Cerebellar cortex (tissue), 1 donor: ENCODE measurements at regions not wholly inside any gene's neighbourhood (a gene's known extent, or its start where the extent isn't known, plus 50 kb on each side); places are given as distances from the start of the nearest gene placed in this dataset.
"Not testable (repeated sequence)": the region's sequence is repeated elsewhere in the genome, so short reads cannot be mapped to it uniquely, and the experiment has no call there.

Source experiments
- DNase-seq: peaks from one replicate; pipeline ENCODE4 v3.0.0-alpha.2; 2015; ENCODE audit warnings: low spot score

- DNase-seq = no peak
Observed at GRCh38 chr6:146938266-146938665, 266.0 kb upstream of the STXBP5 start.

- not testable (repeated sequence) for DNase-seq
Observed at GRCh38 chr6:146939456-146939855, 264.8 kb upstream of the STXBP5 start.

GRCh38 chr6:146943664-146944063, 260.6 kb upstream of the STXBP5 start:
- no peak for DNase-seq

- DNase-seq = no peak
Observed at GRCh38 chr6:146944077-146944476, 260.1 kb upstream of the STXBP5 start.

GRCh38 chr6:146944809-146945208, 259.4 kb upstream of the STXBP5 start:
- no peak for DNase-seq

DNA sequence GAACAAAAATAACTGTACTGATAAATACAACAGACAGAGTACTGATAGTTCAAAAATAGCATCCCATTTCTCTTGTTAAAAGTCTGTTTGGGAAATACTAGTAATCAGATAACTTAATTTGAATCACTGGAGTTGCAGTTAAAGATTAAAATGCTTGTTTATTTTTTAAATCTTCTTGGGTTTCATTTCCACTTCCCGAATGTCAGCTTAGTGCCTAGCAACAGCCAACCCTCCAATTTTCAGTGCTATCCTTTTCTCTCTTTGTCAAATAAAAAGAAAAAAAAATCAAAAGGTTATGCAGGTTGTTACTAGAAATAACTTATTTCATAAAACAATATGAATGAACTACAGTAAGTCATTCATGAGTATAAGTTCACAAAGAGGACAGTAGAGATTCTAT, 257.7 kb upstream of the STXBP5 start:
- DNase-seq = no peak

GRCh38 chr6:146948790-146949342, 255.4 kb upstream of the STXBP5 start:
- DNase-seq = no peak

- DNase-seq = no peak
Observed at GRCh38 chr6:146949425-146949824, 254.8 kb upstream of the STXBP5 start.

DNA sequence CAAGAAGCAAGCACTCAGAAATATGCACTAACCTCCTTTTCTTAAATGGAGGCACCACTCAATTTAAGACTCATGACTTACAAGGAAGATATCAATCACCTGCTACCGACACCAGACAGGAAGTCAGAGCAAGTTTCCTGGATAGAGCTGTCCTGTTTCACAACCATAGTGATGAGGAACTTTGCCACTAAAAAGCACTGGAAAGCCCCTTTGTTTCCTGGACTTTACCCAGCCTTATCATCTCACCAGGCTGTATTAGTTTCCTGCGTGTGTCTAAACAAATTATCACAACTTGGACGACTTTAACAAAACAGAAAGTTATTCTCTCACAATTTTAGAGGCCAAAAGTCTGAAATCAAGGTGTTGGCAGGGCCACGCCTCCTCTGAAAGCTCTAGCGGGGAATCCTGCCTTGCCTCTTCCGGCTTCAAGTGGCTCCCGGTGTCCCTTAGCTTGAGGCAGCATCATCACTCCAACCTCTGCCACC, 253.8 kb upstream of the STXBP5 start:
- no peak for DNase-seq

DNA sequence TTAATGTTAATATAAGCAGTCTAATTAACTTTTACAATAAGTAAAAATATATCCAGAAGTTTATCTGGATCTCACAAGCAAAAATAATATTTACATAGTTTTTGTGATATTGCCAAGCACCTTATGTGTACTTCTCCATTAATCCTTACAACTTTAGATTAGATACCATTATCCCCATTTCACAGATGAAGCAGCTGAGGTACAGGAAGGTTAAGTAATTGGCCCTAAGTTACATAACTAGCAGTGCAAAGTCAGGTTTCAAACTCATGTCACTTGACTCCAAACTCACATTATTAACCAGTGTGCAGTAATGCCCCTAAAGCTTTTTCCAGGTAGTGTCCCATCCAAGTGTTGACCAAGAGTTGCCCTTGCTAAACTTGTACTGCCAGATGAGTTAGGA, 248.6 kb upstream of the STXBP5 start:
- no peak for DNase-seq

- DNase-seq = peak; percentile 32
Observed at GRCh38 chr6:146957181-146958093, 246.8 kb upstream of the STXBP5 start.

DNA sequence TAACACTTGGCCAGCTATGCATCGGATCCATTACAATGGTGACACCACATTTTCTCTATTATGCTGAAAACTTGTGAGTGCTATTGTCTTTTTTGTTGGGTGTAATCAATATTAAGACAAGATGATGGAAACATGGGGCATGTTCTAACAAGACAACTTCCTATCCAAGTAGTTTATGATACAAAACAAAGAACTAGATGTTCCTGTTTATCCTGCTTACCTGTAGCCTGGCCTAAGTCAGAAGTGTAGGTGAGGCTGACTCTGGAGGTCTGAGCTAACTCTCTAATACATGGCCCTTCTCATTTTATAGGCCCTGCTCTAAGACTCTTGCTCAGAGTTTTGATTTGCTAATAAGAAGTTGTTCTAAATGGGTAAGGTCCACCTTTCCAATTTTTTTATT, 242.4 kb upstream of the STXBP5 start:
- no peak for DNase-seq

DNA sequence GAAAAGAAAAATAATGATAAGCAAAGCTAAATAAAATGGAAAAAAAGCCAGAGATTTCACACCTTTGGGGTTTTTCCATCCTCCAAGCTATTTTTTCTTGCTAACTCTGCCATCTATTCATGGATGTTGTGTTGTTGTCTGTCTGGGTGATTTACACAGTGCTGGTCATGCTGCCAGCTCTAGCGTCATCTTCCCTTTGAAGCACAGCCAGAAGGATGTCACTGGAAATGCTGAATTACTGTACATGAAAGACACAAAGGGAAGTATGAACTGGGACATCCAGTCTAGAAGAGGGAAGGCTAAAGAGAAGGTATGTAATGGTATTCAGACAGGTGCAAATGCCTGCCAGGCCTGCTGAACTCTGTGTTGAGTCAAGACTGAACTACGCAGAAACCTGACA, 241.9 kb upstream of the STXBP5 start:
- DNase-seq = no peak

DNA sequence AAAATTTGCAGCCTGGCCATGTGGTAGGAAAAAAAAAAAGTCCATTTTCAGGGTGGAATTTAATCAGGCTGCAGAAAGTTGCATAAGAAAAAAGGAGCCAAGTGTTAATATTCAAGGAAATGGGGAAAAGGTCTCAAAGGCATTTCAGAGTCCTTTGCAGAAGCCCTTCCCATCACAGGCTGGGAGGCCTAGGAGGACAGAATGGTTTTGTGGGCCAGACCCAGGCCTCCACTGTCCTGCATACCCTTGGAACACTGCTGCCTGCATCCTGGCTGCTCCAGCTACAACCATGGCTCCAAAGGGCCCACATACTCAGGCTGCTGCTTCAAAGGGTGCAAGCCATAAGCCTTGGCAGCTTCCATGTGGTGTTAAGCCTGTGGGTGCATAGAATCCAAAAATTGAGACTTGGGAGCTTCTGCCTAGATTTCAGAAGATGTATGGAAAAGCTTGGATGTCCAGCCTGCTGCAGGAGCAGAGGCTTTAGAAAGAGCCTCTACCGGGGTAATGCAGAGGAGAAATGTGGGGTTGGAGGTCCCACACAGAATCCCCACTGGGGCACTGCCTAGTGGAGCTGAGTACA, 239.0 kb upstream of the STXBP5 start:
- DNase-seq = no peak

DNA sequence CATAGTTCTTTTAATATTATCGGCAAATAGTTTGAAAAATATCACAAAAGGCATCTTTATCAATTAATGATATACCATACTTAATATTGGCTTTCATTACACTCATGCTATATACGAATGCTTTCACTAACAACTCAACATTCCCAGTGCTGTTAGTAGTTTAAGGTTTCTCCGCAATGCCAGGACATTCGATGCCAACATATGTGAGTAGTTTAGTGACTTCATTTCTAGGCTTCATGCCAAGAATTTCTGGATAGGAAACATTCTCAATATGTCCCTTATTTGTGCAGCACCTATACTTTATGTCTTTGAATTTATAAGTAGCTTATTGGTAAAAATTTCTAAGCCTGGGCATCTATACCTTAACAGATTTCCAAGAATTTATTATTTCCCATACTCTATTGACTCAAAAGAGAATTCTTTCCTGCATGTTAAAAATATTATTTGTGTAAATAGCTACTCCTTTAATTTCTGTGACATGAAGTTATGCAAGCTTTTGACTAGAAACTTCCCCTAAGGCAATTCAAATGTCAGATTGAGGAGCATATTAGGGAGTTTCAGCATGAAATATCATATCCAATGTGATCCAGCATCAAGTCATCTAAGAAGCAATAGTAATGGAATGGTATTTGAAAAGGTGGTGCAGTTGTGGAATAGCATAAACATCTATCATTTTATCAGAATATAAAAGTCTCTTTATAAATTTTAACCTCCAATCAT, 236.0 kb upstream of the STXBP5 start:
- peak; percentile 82 for DNase-seq

GRCh38 chr6:146972546-146972945, 231.7 kb upstream of the STXBP5 start:
- DNase-seq = no peak

DNA sequence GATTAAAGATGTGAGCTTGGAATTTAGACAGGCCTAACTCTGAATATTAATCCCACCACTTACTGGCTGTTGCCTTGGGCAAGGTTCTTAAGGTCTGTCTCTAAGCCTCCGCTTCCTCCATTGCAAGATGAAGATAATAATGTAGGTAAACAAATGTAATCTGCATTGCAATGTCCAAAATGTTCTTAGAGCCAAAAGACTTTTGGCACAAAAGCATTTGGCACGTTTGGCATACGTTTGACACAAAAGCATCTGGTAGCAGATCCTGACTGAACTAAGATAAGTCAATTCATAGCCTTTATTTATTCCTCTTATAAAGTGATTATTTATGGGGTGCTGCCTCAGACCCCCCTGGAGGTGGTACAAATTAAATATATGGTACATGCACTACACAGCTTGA, 229.9 kb upstream of the STXBP5 start:
- DNase-seq = peak; percentile 66

GRCh38 chr6:146975093-146975492, 229.1 kb upstream of the STXBP5 start:
- no peak for DNase-seq

GRCh38 chr6:146980900-146981329, 223.3 kb upstream of the STXBP5 start:
- no peak for DNase-seq

- no peak for DNase-seq
Observed at GRCh38 chr6:146981981-146982380, 222.2 kb upstream of the STXBP5 start.

- DNase-seq = no peak
Observed at GRCh38 chr6:146984251-146984924, 219.8 kb upstream of the STXBP5 start.

DNA sequence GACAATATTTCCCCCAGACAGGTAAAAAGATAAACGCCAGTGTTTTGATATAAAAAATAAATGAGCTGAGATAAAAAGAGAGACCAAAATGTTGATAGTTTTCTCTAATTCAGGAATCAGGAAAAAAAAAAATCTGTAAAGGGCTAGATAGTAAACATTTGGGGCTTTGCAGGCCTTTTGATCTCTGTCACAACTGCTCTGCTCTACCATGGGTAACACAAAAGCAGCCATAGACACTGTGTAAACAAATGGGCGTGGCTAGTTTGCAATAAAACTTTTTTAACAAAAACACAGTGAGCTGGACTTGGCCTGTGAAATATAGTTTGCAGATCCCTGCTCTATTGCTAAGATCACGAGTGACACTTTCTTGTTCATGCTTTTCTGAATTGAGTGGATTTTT, 219.1 kb upstream of the STXBP5 start:
- no peak for DNase-seq
